ENCODE measurements at regions not wholly inside any gene's neighbourhood (a gene's known extent, or its start where the extent isn't known, plus 50 kb on each side); places are given as distances from the start of the nearest gene placed in this dataset.

DNA sequence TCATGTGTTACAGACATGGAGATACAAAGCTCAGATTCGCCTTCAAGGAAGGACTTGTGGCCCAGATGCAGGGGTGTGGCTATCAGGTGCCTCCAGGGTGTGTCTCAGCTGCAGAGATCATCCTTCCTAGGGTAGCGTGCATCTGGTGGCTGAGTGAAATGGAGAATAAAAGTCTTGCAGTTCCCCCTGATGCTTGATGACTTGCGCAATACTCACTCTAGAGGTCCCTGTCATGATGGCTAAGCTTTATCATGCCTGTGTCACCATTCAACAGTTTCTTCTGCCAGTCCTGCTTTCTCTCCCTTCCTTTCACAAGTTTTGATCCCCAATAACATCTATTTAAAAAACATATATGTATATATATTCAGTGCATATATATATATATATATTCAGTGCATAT lies 228.1 kb downstream of the PAX1 start:
- TF ChIP-seq, protein P1, sequence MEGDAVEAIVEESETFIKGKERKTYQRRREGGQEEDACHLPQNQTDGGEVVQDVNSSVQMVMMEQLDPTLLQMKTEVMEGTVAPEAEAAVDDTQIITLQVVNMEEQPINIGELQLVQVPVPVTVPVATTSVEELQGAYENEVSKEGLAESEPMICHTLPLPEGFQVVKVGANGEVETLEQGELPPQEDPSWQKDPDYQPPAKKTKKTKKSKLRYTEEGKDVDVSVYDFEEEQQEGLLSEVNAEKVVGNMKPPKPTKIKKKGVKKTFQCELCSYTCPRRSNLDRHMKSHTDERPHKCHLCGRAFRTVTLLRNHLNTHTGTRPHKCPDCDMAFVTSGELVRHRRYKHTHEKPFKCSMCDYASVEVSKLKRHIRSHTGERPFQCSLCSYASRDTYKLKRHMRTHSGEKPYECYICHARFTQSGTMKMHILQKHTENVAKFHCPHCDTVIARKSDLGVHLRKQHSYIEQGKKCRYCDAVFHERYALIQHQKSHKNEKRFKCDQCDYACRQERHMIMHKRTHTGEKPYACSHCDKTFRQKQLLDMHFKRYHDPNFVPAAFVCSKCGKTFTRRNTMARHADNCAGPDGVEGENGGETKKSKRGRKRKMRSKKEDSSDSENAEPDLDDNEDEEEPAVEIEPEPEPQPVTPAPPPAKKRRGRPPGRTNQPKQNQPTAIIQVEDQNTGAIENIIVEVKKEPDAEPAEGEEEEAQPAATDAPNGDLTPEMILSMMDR (IDR thresholded peaks at IDR 0.05): no peak
- TF ChIP-seq POLR2A (IDR thresholded peaks at IDR 0.05): no peak
